H1 (cell line): ENCODE measurements at regions not wholly inside any gene's neighbourhood (a gene's known extent, or its start where the extent isn't known, plus 50 kb on each side); places are given as distances from the start of the nearest gene placed in this dataset.

Source experiments
- CTCF ChIA-PET: fragments of 300-600 bp; sonication (Branson Sonifier 250); formaldehyde crosslinking; loops from one replicate; lab custom pipeline; 2021; ENCODE audit not compliant: partially characterized antibody; lab: Charles Lee
- POLR2A ChIA-PET: fragments of 300-600 bp; sonication (Branson Sonifier 250); formaldehyde crosslinking; loops from one replicate; lab custom pipeline; 2021; ENCODE audit warnings: inconsistent platforms; ENCODE audit not compliant: partially characterized antibody; lab: Charles Lee
- DNase-seq, 2 experiments: peaks; one replicate each; pipeline versions ENCODE4 v3.0.0 to v3.0.0-alpha.2; 2010 to 2022; ENCODE audit warnings: low spot score in 2 of 2, low read depth in 1 of 2, mixed read lengths in 1 of 2
- FAIRE-seq: peaks from 2 replicates; lab custom pipeline; 2011; peaks lifted over from hg19 to GRCh38; lab: Jason Lieb, UNC
- H2AFZ ChIP-seq: 2 replicates; pipeline ENCODE4 v1.8.1; 2012; ENCODE audit warnings: low read length, inconsistent platforms
- H2AK5ac ChIP-seq: 2 replicates; pipeline ENCODE4 v1.6.1; 2013; ENCODE audit warnings: low read depth, low read length
- H2BK120ac ChIP-seq: replicated peaks from 2 replicates; pipeline ENCODE3; 2013; ENCODE audit warnings: low read depth, low read length, inconsistent platforms
- H2BK12ac ChIP-seq: 2 replicates; pipeline ENCODE4 v1.6.1; 2013; ENCODE audit warnings: low read depth, low read length
- H2BK15ac ChIP-seq: 2 replicates; pipeline ENCODE4 v1.6.1; 2013; ENCODE audit warnings: low read length
- H2BK20ac ChIP-seq: 2 replicates; pipeline ENCODE4 v1.6.1; 2013; ENCODE audit warnings: low read length
- H2BK5ac ChIP-seq: 2 replicates; pipeline ENCODE4 v1.6.1; 2013; ENCODE audit warnings: low read depth, low read length
- H3K14ac ChIP-seq: 2 replicates; pipeline ENCODE4 v1.6.1; 2013; ENCODE audit warnings: inconsistent platforms; ENCODE audit not compliant: insufficient read length
- H3K18ac ChIP-seq: 2 replicates; pipeline ENCODE4 v1.6.1; 2013; ENCODE audit warnings: low read length; ENCODE audit errors: extremely low read depth
- H3K23ac ChIP-seq: 2 replicates; pipeline ENCODE4 v1.6.1; 2013; ENCODE audit warnings: inconsistent platforms; ENCODE audit not compliant: insufficient read length
- H3K23me2 ChIP-seq: 2 replicates; pipeline ENCODE4 v1.6.1; 2013; ENCODE audit warnings: low read depth, low read length
- H3K27ac ChIP-seq: 2 replicates; pipeline ENCODE4 v1.6.1; 2011; ENCODE audit warnings: low read depth, low read length, inconsistent platforms
- H3K27me3 ChIP-seq, 4 experiments: replicated peaks in 1 of 4; 1 replicate in 1 of 4; 2 replicates in 3 of 4; pipeline versions ENCODE4 v1.6.1 to v1.8.1; 2011 to 2013; ENCODE audit warnings: low read length in 3 of 4, mild to moderate bottlenecking in 3 of 4, inconsistent platforms in 2 of 4, mixed read lengths in 2 of 4, moderate library complexity in 1 of 4; ENCODE audit not compliant: control insufficient read depth in 3 of 4, insufficient read depth in 3 of 4; ENCODE audit errors: extremely low read depth in 1 of 4
- H3K36me3 ChIP-seq, 4 experiments: 2 replicates each; pipeline versions ENCODE4 v1.6.1 to v1.8.1; 2011 to 2013; ENCODE audit warnings: mild to moderate bottlenecking in 4 of 4, low read length in 3 of 4, moderate library complexity in 2 of 4, control low read depth in 1 of 4, inconsistent platforms in 1 of 4; ENCODE audit not compliant: insufficient read depth in 4 of 4, control insufficient read depth in 2 of 4
- H3K4ac ChIP-seq: replicated peaks from 2 replicates; pipeline ENCODE3; 2013; ENCODE audit warnings: low read length, low read depth, mixed read lengths, inconsistent platforms; ENCODE audit not compliant: insufficient read length
- H3K4me1 ChIP-seq, 4 experiments: replicated peaks in 1 of 4; 1 replicate in 1 of 4; 2 replicates in 3 of 4; pipeline versions ENCODE4 v1.6.1 to v1.8.1; 2011 to 2013; ENCODE audit warnings: low read length in 3 of 4, inconsistent platforms in 2 of 4, mixed read lengths in 1 of 4; ENCODE audit not compliant: insufficient read depth in 4 of 4, control insufficient read depth in 3 of 4
- H3K4me2 ChIP-seq, 2 experiments: 2 replicates each; pipeline versions ENCODE4 v1.6.1 to v1.8.1; 2011 to 2013; ENCODE audit warnings: low read depth in 2 of 2, low read length in 2 of 2, control low read depth in 1 of 2, inconsistent platforms in 1 of 2, mild to moderate bottlenecking in 1 of 2; ENCODE audit not compliant: insufficient read depth in 1 of 2
- H3K4me3 ChIP-seq, 4 experiments: fragments of 200-600, 300-600 bp in 1 of 4; sonication (generic), shearing (Covaris generic), sonication (Bioruptor Twin) in 1 of 4; 2 replicates each; pipeline versions ENCODE4 v1.5.1 to v1.8.1; 2011 to 2016; ENCODE audit warnings: low read length in 4 of 4, low read depth in 3 of 4, control low read depth in 2 of 4, inconsistent platforms in 2 of 4, mild to moderate bottlenecking in 2 of 4, mixed read lengths in 1 of 4, moderate library complexity in 1 of 4; ENCODE audit not compliant: insufficient read depth in 2 of 4; ENCODE audit errors: extremely low read depth in 1 of 4
- H3K56ac ChIP-seq: replicated peaks from 2 replicates; pipeline ENCODE3; 2013; ENCODE audit warnings: low read depth, mild to moderate bottlenecking, mixed read lengths, low read length, inconsistent platforms; ENCODE audit not compliant: insufficient read length
- H3K79me1 ChIP-seq: 2 replicates; pipeline ENCODE4 v1.6.1; 2013; ENCODE audit warnings: low read depth, low read length, control low read depth
- H3K79me2 ChIP-seq, 2 experiments: 2 replicates each; pipeline versions ENCODE4 v1.6.1 to v1.8.1; 2012 to 2013; ENCODE audit warnings: low read length in 2 of 2, mild to moderate bottlenecking in 2 of 2, inconsistent platforms in 1 of 2; ENCODE audit not compliant: insufficient read depth in 2 of 2, control insufficient read depth in 1 of 2
- H3K9ac ChIP-seq, 4 experiments: replicated peaks in 1 of 4; 1 replicate in 1 of 4; 2 replicates in 3 of 4; pipeline versions ENCODE4 v1.6.1 to v1.8.1; 2011 to 2013; ENCODE audit warnings: low read depth in 3 of 4, low read length in 3 of 4, control low read depth in 2 of 4, mild to moderate bottlenecking in 2 of 4, moderate library complexity in 2 of 4, inconsistent platforms in 1 of 4; ENCODE audit errors: extremely low read depth in 1 of 4
- H3K9me3 ChIP-seq, 2 experiments: 2 replicates each; pipeline versions ENCODE4 v1.6.1 to v1.8.1; 2012 to 2013; ENCODE audit warnings: mild to moderate bottlenecking in 2 of 2, moderate library complexity in 2 of 2, control low read depth in 1 of 2, inconsistent platforms in 1 of 2, low read depth in 1 of 2, low read length in 1 of 2, mixed read lengths in 1 of 2; ENCODE audit not compliant: insufficient read depth in 2 of 2
- H4K20me1 ChIP-seq, 2 experiments: replicated peaks in 1 of 2; 2 replicates each; pipeline versions ENCODE3 to v1.8.1; 2011 to 2013; ENCODE audit warnings: inconsistent platforms in 2 of 2, low read length in 2 of 2, mild to moderate bottlenecking in 1 of 2; ENCODE audit not compliant: insufficient read depth in 2 of 2, control insufficient read depth in 1 of 2
- H4K5ac ChIP-seq: 2 replicates; pipeline ENCODE4 v1.6.1; 2013; ENCODE audit warnings: low read length, low read depth, mixed read lengths, inconsistent platforms; ENCODE audit not compliant: insufficient read length
- H4K8ac ChIP-seq: 2 replicates; pipeline ENCODE4 v1.8.0; 2013; ENCODE audit warnings: mild to moderate bottlenecking, moderate library complexity, low read length, inconsistent platforms; ENCODE audit not compliant: insufficient read depth; ENCODE audit errors: extremely low read depth
- H4K91ac ChIP-seq: replicated peaks from 2 replicates; pipeline ENCODE3; 2013; ENCODE audit warnings: low read length, mixed read lengths, inconsistent platforms; ENCODE audit not compliant: insufficient read length
- ASH2L ChIP-seq: fragments of 200-600, 300-600 bp; sonication (generic); IDR thresholded peaks from one replicate; pipeline ENCODE4 v1.7.1; 2017; ENCODE audit warnings: low read length
- CREB1 ChIP-seq: IDR thresholded peaks from 2 replicates; pipeline ENCODE4 v1.6.1; 2012; ENCODE audit warnings: inconsistent platforms
- EZH2 ChIP-seq: fragments of 200-600 bp; sonication (generic); IDR thresholded peaks from 2 replicates; pipeline ENCODE4 v1.7.1; 2012; ENCODE audit warnings: low read depth, mild to moderate bottlenecking, moderate library complexity, low read length, inconsistent platforms; ENCODE audit not compliant: severe bottlenecking
- FOSL1 ChIP-seq: IDR thresholded peaks from 2 replicates; pipeline ENCODE4 v1.6.1; 2011; ENCODE audit warnings: mild to moderate bottlenecking, low read depth, low read length, moderate library complexity; ENCODE audit not compliant: insufficient read depth
- HDAC2 ChIP-seq, 2 experiments: fragments of 300-600 bp in 1 of 2; sonication (generic) in 1 of 2; IDR thresholded peaks; 2 replicates each; pipeline ENCODE4 v1.6.1; 2011 to 2012; ENCODE audit warnings: low read depth in 2 of 2, low read length in 2 of 2, mild to moderate bottlenecking in 2 of 2, moderate library complexity in 2 of 2, borderline replicate concordance in 1 of 2, inconsistent platforms in 1 of 2
- JUND ChIP-seq: IDR thresholded peaks from 2 replicates; pipeline ENCODE4 v1.6.1; 2011; ENCODE audit warnings: mild to moderate bottlenecking, improper control_type of control experiment, low read length
- KDM4A ChIP-seq: IDR thresholded peaks from one replicate; pipeline ENCODE4 v1.7.1; 2012; ENCODE audit warnings: low read depth, mild to moderate bottlenecking, moderate library complexity, low read length, inconsistent platforms; ENCODE audit not compliant: severe bottlenecking
- POLR2A ChIP-seq, 2 experiments: IDR thresholded peaks; 1 replicate in 1 of 2; 2 replicates in 1 of 2; pipeline ENCODE4 v1.6.1; 2011; ENCODE audit warnings: low read depth in 2 of 2, low read length in 2 of 2, mild to moderate bottlenecking in 2 of 2; ENCODE audit errors: control extremely low read depth in 1 of 2
- RAD21 ChIP-seq, 2 experiments: IDR thresholded peaks in 1 of 2; conservative IDR thresholded peaks in 1 of 2; 2 replicates each; pipeline ENCODE4 v1.6.1; 2011; ENCODE audit warnings: low read depth in 2 of 2, low read length in 2 of 2, improper control_type of control experiment in 1 of 2, inconsistent platforms in 1 of 2, mild to moderate bottlenecking in 1 of 2, moderate library complexity in 1 of 2
- RBBP5 ChIP-seq: IDR thresholded peaks from 2 replicates; pipeline ENCODE4 v1.7.1; 2012; ENCODE audit warnings: low read depth, mild to moderate bottlenecking, inconsistent platforms, low read length, moderate library complexity, borderline replicate concordance
- SIX5 ChIP-seq: IDR thresholded peaks from 2 replicates; pipeline ENCODE4 v1.6.1; 2011; ENCODE audit warnings: mild to moderate bottlenecking, low read depth, low read length
- SP1 ChIP-seq: IDR thresholded peaks from 2 replicates; pipeline ENCODE4 v1.6.1; 2011; ENCODE audit warnings: low read depth, low read length
- SP4 ChIP-seq: IDR thresholded peaks from 2 replicates; pipeline ENCODE4 v1.6.1; 2012; ENCODE audit warnings: low read length, inconsistent platforms
- TCF12 ChIP-seq: IDR thresholded peaks from 2 replicates; pipeline ENCODE4 v1.6.1; 2011; ENCODE audit warnings: low read depth, mild to moderate bottlenecking, low read length
- TEAD4 ChIP-seq: IDR thresholded peaks from 2 replicates; pipeline ENCODE4 v1.6.1; 2012; ENCODE audit warnings: low read depth, low read length, inconsistent platforms, mixed read lengths
- WGBS, 2 experiments: shearing (Covaris generic) in 1 of 2; methylation state at CpG; one replicate each; pipeline versions ENCODE4 v1.1.6 to v1.1.7; 2013 to 2015; ENCODE audit warnings: low lambda C conversion rate in 2 of 2, mixed read lengths in 2 of 2, inconsistent platforms in 1 of 2, low coverage in 1 of 2, missing lambda C conversion rate in 1 of 2; ENCODE audit not compliant: insufficient replicate concordance in 2 of 2, insufficient coverage in 1 of 2, insufficient read length in 1 of 2; ENCODE audit errors: extremely low coverage in 1 of 2, missing lambda C conversion rate in 1 of 2; 5-methylcytosine and 5-hydroxymethylcytosine counted together

GRCh38 chr19:28297036-28297435 is 915.9 kb downstream of the UQCRFS1 start:
- no peak for TF ChIP-seq FOSL1
- TF ChIP-seq HDAC2 (IDR thresholded peaks at IDR 0.05; ENCODE audit: borderline replicate concordance in 1 of 2, low read depth in 2 of 2, low read length in 2 of 2) = no peak
- no peak for TF ChIP-seq CREB1
- TF ChIP-seq JUND = no peak
- no peak for TF ChIP-seq TEAD4
- no peak for TF ChIP-seq RBBP5
- no peak for TF ChIP-seq ASH2L
- TF ChIP-seq SP1 = no peak
- no peak for TF ChIP-seq POLR2A (IDR thresholded peaks at IDR 0.05; ENCODE audit: control extremely low read depth in 1 of 2, low read depth in 2 of 2, low read length in 2 of 2)
- TF ChIP-seq SP4 = no peak
- TF ChIP-seq KDM4A = no peak
- TF ChIP-seq EZH2 = no peak
- no peak for TF ChIP-seq SIX5
- no peak for TF ChIP-seq TCF12
- no peak for TF ChIP-seq RAD21 (IDR thresholded peaks at IDR 0.05 in 1 of 2, conservative IDR thresholded peaks at IDR 0.05 in 1 of 2; ENCODE audit: low read depth in 2 of 2, low read length in 2 of 2)
- TF ChIP-seq, all 59 proteins: peak for 0
- Histone ChIP-seq H3K23ac (no peak overlapping the region), H2BK20ac (no peak overlapping the region), H3K79me1 (no peaks in the 10 kb centered on the region), H4K20me1 (no peaks in the 10 kb centered on the region), H2AFZ (no peak overlapping the region), H2AK5ac (no peak overlapping the region), H3K27ac (no peak overlapping the region), H3K4ac (no peak overlapping the region), H3K4me3 (no peak overlapping the region), H2BK120ac (no peak overlapping the region), H3K27me3 (no peaks in the 10 kb centered on the region), H4K5ac (no peak overlapping the region), H2BK15ac (no peak overlapping the region), H3K9ac (no peak overlapping the region), H3K9me3 (no peaks in the 10 kb centered on the region), H3K79me2 (no peaks in the 10 kb centered on the region), H3K36me3 (no peaks in the 10 kb centered on the region), H3K4me1 (peaks cover 3 to 23% (median 15%) of the 10 kb centered on the region in 4 experiments), H2BK12ac (no peak overlapping the region), H3K23me2 (no peaks in the 10 kb centered on the region; the same call in 1 of the 2 replicates), H4K91ac (no peak overlapping the region), H3K18ac (no peak overlapping the region), H4K8ac (no peak overlapping the region), H3K14ac (no peak overlapping the region), H3K56ac (no peak overlapping the region), H2BK5ac (no peak overlapping the region), H3K4me2 (no peak overlapping the region)
- POLR2A ChIA-PET = no interaction called here
- DNase-seq (no peak), FAIRE-seq (no peak)
- 92% methylated on average over 2 of the region's 2 CpGs; no CpG with 5 or more reads in 1 of the 2 experiments for WGBS, 2 experiments
- CTCF ChIA-PET = interaction anchor here (1.2 to 2.3 kb wide), 4 partner anchors 54 to 321 kb away, joined by 3 to 10 read pairs (median 4); no protein-coding TSS in a partner anchor
